ENCODE measurements at regions not wholly inside any gene's neighbourhood (a gene's known extent, or its start where the extent isn't known, plus 50 kb on each side); places are given as distances from the start of the nearest gene placed in this dataset.

DNA sequence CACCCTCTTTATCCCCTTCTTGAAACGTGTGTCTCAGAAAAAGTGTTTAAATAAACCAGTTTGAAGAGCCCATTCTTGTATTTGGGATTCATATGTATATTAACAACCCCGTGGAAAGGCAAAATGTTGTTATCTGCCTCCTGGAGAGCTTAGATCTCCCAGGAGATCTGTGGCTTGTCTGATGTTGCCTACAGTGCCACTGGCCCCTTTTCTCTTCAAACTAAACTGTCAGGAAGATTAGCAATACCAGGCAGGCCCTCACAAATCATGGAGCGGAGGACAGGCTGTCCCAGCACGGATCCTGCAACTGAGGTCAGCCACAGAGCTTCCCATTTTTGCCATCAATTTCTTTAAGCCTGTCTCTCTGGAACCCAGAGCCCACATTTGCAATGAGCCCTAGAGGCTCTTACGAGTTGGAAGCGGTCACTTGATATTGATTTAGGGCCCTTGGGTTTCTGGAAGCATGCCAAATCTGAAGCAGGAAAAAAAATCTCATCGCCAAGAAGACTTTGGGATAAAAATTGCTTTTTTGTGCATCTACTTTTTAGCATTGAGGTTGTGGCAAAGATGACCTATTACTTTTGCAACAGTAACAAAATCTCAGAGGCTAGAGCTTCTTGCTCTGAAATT lies 234.1 kb downstream of the OPA1 start:
- DNase-seq (ENCODE audit: low spot score in 2 of 2), result peak in 1 of 2 donors; percentile 52
- WGBS, 2 donors, result 65 to 66% methylated on average over 7 of the region's 7 CpGs
- intact Hi-C loops (cut with DNase I; ENCODE audit: low total_unique reads), result no loop called here

GRCh38 chr3:193827871-193828270 lies 234.9 kb downstream of the OPA1 start:
- TF ChIP-seq POLR2A (IDR thresholded peaks at IDR 0.05) (no peak), CTCF (IDR thresholded peaks at IDR 0.05) (no peak)
- intact Hi-C loops (cut with DNase I; ENCODE audit: low total_unique reads), result no loop called here
- H3K4me3 ChIP-seq (ENCODE audit: low read depth, poor library complexity, severe bottlenecking), result no peak overlapping the region
- DNase-seq (ENCODE audit: low spot score in 2 of 2), result peak in 1 of 2 donors; percentile 42
- WGBS, 2 donors, result 81 to 86% methylated on average over 2 of the region's 2 CpGs

More for the DNA sequence above, 234.1 kb downstream of the OPA1 start:
- TF ChIP-seq POLR2A (IDR thresholded peaks at IDR 0.05), result no peak
- no peak for TF ChIP-seq CTCF (IDR thresholded peaks at IDR 0.05)
- H3K4me3 ChIP-seq (ENCODE audit: low read depth, poor library complexity, severe bottlenecking), result no peak overlapping the region

DNA sequence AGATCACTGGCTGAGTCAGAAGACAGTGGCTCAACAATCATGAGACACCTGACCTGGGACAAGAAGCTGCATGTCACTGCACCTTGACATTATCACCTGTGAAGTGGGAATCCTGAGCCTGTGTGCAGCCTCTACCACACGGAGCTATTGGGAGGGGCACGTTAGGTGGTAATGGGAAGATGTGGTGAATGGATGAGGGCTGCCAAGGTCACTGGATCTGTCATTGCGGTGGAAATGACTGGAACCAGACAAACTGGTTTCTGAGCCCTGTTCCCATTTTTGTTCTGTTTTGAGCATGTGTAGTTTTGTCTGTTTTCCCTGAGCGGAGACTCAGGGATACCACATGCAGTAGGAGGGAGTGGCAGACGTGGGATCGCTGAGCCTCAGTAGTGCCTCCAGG lies 235.5 kb downstream of the OPA1 start:
- 65 to 66% methylated on average over 6 of the region's 6 CpGs for WGBS, 2 donors
- TF ChIP-seq POLR2A (IDR thresholded peaks at IDR 0.05) (no peak), CTCF (IDR thresholded peaks at IDR 0.05) (no peak)
- peak in 1 of 2 donors; percentile 84 for DNase-seq (ENCODE audit: low spot score in 2 of 2)
- no peak overlapping the region for H3K4me3 ChIP-seq (ENCODE audit: low read depth, poor library complexity, severe bottlenecking)
- intact Hi-C loops (cut with DNase I; ENCODE audit: low total_unique reads), result no loop called here

DNA sequence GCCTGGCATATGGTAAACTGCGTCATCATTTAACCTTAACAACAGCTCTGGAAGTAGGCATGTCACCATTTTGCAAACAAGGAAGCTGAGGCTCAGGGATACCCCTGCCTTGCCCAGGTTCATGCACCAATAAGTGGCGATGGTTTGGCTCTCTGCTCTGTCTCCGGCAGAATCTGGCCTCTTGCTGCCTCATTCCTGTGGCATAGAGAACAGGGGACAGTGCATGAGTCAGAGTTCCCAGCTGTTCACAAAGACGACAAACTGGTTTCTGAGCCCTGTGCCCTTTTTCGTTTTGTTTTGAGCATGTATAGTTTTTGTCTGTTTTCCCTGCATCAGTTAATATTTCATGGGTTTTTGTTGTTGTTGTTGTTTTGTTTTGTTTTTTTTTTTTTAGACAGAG lies 236.8 kb downstream of the OPA1 start:
- TF ChIP-seq CTCF (IDR thresholded peaks at IDR 0.05) (no peak), POLR2A (IDR thresholded peaks at IDR 0.05) (no peak)
- intact Hi-C loops (cut with DNase I; ENCODE audit: low total_unique reads), result no loop called here
- WGBS, 2 donors, result 31 to 53% methylated on average over 5 of the region's 5 CpGs
- peak; percentile 60 to 76 for DNase-seq (ENCODE audit: low spot score in 2 of 2)
- no peak overlapping the region for H3K4me3 ChIP-seq (ENCODE audit: low read depth, poor library complexity, severe bottlenecking)

- 48 to 65% methylated on average over 8 of the region's 8 CpGs for WGBS, 2 donors
- intact Hi-C loops (cut with DNase I; ENCODE audit: low total_unique reads), result no loop called here
- no peak overlapping the region for H3K4me3 ChIP-seq (ENCODE audit: low read depth, poor library complexity, severe bottlenecking)
- DNase-seq (ENCODE audit: low spot score in 2 of 2), result peak; percentile 86 to 90
- TF ChIP-seq CTCF (IDR thresholded peaks at IDR 0.05), result no peak
- TF ChIP-seq POLR2A (IDR thresholded peaks at IDR 0.05), result no peak
Observed at GRCh38 chr3:193830791-193831191, 237.8 kb downstream of the OPA1 start.

All from lower leg skin (tissue), 4 donors.